RWPE2 (cell line): ENCODE measurements at regions not wholly inside any gene's neighbourhood (a gene's known extent, or its start where the extent isn't known, plus 50 kb on each side); places are given as distances from the start of the nearest gene placed in this dataset.

Experiments
- ATAC-seq: fragments of 200-7000 bp; cut with Tn5 transposase; 3 replicates; pipeline ENCODE4 v1.9.1; 2021; ENCODE audit warnings: low read depth
- DNase-seq: peaks from one replicate; pipeline ENCODE4 v3.0.0-alpha.2; 2020; ENCODE audit warnings: low spot score
- H3K27ac ChIP-seq: fragments of 450-650 bp; 2 replicates; pipeline ENCODE4 v1.5.1; 2017; ENCODE audit warnings: mild to moderate bottlenecking; ENCODE audit not compliant: poor library complexity, severe bottlenecking
- H3K27me3 ChIP-seq: fragments of 250-450 bp; sonication (Bioruptor Pico); 2 replicates; pipeline ENCODE4 v1.5.1; 2021; ENCODE audit warnings: mild to moderate bottlenecking, moderate library complexity; ENCODE audit not compliant: insufficient read depth, poor library complexity, severe bottlenecking
- H3K36me3 ChIP-seq: fragments of 250-450 bp; sonication (Bioruptor Pico); 2 replicates; pipeline ENCODE4 v1.5.1; 2020; ENCODE audit warnings: low read depth, mild to moderate bottlenecking, moderate library complexity
- H3K4me1 ChIP-seq: fragments of 250-450 bp; sonication (Bioruptor Pico); 2 replicates; pipeline ENCODE4 v1.5.1; 2021; ENCODE audit warnings: mild to moderate bottlenecking, moderate library complexity; ENCODE audit not compliant: insufficient read depth, poor library complexity, severe bottlenecking
- H3K4me3 ChIP-seq: fragments of 250-450 bp; sonication (Bioruptor Pico); 2 replicates; pipeline ENCODE4 v1.5.1; 2021; ENCODE audit warnings: mild to moderate bottlenecking, moderate library complexity; ENCODE audit not compliant: severe bottlenecking
- H3K9me3 ChIP-seq: fragments of 250-450 bp; sonication (Bioruptor Pico); 2 replicates; pipeline ENCODE4 v1.5.1; 2021; ENCODE audit warnings: mild to moderate bottlenecking, moderate library complexity; ENCODE audit not compliant: severe bottlenecking
- CTCF ChIP-seq: fragments of 450-650 bp; IDR thresholded peaks from one replicate; pipeline ENCODE4 v1.5.1; 2017; ENCODE audit warnings: mild to moderate bottlenecking, moderate library complexity; ENCODE audit not compliant: poor library complexity, severe bottlenecking

GRCh38 chr7:70935854-70936253 lies 196.1 kb upstream of the GALNT17 start:
- TF ChIP-seq CTCF, result no peak
- H3K4me3 ChIP-seq, result no peak overlapping the region
- no peak overlapping the region for H3K27ac ChIP-seq
- ATAC-seq (no peak), DNase-seq (no peak)
- H3K9me3 ChIP-seq, result no peaks in the 10 kb centered on the region
- no peaks in the 10 kb centered on the region for H3K27me3 ChIP-seq
- H3K4me1 ChIP-seq, result no peaks in the 10 kb centered on the region
- no peaks in the 10 kb centered on the region for H3K36me3 ChIP-seq

GRCh38 chr7:70937424-70937823 lies 194.5 kb upstream of the GALNT17 start:
- TF ChIP-seq CTCF, result no peak
- no peak for ATAC-seq
- H3K36me3 ChIP-seq, result no peaks in the 10 kb centered on the region

GRCh38 chr7:70940597-70940996 lies 191.3 kb upstream of the GALNT17 start:
- no peaks in the 10 kb centered on the region for H3K36me3 ChIP-seq
- no peak for TF ChIP-seq CTCF
- no peaks in the 10 kb centered on the region for H3K9me3 ChIP-seq
- H3K27ac ChIP-seq, result no peak overlapping the region
- no peaks in the 10 kb centered on the region for H3K4me1 ChIP-seq
- DNase-seq (no peak), ATAC-seq (no peak)
- H3K27me3 ChIP-seq, result no peaks in the 10 kb centered on the region
- no peak overlapping the region for H3K4me3 ChIP-seq

More at GRCh38 chr7:70937424-70937823, 194.5 kb upstream of the GALNT17 start:
- no peaks in the 10 kb centered on the region for H3K27me3 ChIP-seq
- no peak overlapping the region for H3K27ac ChIP-seq
- no peaks in the 10 kb centered on the region for H3K9me3 ChIP-seq
- H3K4me3 ChIP-seq, result no peak overlapping the region
- no peaks in the 10 kb centered on the region for H3K4me1 ChIP-seq
- no peak for DNase-seq

- Histone ChIP-seq H3K36me3 (no peaks in the 10 kb centered on the region), H3K4me3 (no peak overlapping the region), H3K4me1 (no peaks in the 10 kb centered on the region), H3K27me3 (no peaks in the 10 kb centered on the region), H3K9me3 (no peaks in the 10 kb centered on the region), H3K27ac (no peak overlapping the region)
- no peak for ATAC-seq
- no peak for DNase-seq
- TF ChIP-seq CTCF, result no peak
Measured at GRCh38 chr7:70942791-70943190, 189.2 kb upstream of the GALNT17 start.

DNA sequence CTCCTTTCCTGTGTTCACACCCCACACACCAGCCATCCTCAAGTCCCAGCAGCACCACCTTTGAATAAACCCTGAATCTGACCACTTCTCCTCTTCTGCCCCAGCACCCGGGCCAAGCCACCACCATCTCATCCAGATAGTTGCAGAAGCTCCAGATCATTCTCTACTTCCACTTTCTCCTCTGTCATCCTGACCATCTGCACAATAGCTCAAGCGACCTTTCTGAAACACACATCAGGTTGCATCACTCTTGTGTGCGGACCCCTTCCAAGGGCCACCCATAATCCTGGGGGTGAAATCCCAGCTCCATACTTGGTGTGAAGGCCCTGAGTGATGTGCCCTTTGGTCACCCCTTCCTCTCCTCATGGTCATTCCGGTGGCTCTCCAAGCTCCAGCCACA lies 187.4 kb upstream of the GALNT17 start:
- TF ChIP-seq CTCF, result no peak
- ATAC-seq, result no peak

More for the DNA sequence above, 187.4 kb upstream of the GALNT17 start:
- Histone ChIP-seq H3K27ac (no peak overlapping the region), H3K9me3 (no peaks in the 10 kb centered on the region), H3K27me3 (no peaks in the 10 kb centered on the region), H3K4me3 (no peak overlapping the region), H3K36me3 (no peaks in the 10 kb centered on the region), H3K4me1 (no peaks in the 10 kb centered on the region)
- no peak for DNase-seq
